ENCODE measurements at regions not wholly inside any gene's neighbourhood (a gene's known extent, or its start where the extent isn't known, plus 50 kb on each side); places are given as distances from the start of the nearest gene placed in this dataset.

DNA sequence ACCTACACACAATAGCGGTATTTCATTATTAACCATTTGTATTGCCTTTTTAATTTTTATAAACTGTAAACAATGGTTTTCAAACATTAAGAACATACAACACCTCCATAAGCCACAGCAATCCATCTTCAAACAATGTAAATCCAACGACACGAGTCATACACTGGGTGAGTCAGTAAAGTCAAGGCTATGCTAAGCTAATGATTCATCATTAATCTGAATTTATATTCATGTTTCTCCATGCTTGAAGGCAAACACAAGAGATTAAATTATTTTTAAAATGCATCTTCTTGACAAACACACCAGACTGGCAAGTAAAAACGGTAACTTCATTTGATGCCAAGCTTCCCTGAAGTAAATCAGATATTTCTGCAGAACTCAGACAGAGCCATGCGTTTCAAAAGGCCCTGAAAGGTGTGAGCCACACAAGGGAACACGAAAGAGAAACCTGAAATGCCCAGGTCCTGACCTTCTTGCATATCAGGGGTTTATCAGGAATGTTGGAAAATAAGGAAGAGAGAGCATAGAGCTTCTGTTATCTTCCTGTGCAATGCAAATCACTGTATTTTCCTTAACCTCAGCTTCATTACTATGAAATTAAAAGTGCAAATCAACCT is 162.5 kb downstream of the ALDH8A1 start:
- Histone ChIP-seq H3K79me2 (ENCODE audit: control insufficient read depth, low read length) (no peaks in the 10 kb centered on the region), H3K36me3 (ENCODE audit: control insufficient read depth, low read length) (no peaks in the 10 kb centered on the region), H3K4me1 (ENCODE audit: control insufficient read depth, low read length) (no peaks in the 10 kb centered on the region), H3F3A (ENCODE audit: control insufficient read depth, insufficient read depth) (no peaks in the 10 kb centered on the region), H3K27me3 (ENCODE audit: control insufficient read depth, low read length) (no peaks in the 10 kb centered on the region), H3K4me3 (ENCODE audit: low read length) (no peak overlapping the region), H4K20me1 (ENCODE audit: control insufficient read depth, insufficient read depth, low read depth, low read length) (no peaks in the 10 kb centered on the region), H3K9me2 (replicated peaks; ENCODE audit: control insufficient read depth, low read length) (no peaks in the 10 kb centered on the region), H3K4me2 (ENCODE audit: low read length) (no peak overlapping the region), H3K27ac (ENCODE audit: low read depth, low read length) (no peak overlapping the region), H3K9me3 (ENCODE audit: control insufficient read depth, insufficient read depth, low read length) (no peaks in the 10 kb centered on the region)
- TF ChIP-seq, protein P1, sequence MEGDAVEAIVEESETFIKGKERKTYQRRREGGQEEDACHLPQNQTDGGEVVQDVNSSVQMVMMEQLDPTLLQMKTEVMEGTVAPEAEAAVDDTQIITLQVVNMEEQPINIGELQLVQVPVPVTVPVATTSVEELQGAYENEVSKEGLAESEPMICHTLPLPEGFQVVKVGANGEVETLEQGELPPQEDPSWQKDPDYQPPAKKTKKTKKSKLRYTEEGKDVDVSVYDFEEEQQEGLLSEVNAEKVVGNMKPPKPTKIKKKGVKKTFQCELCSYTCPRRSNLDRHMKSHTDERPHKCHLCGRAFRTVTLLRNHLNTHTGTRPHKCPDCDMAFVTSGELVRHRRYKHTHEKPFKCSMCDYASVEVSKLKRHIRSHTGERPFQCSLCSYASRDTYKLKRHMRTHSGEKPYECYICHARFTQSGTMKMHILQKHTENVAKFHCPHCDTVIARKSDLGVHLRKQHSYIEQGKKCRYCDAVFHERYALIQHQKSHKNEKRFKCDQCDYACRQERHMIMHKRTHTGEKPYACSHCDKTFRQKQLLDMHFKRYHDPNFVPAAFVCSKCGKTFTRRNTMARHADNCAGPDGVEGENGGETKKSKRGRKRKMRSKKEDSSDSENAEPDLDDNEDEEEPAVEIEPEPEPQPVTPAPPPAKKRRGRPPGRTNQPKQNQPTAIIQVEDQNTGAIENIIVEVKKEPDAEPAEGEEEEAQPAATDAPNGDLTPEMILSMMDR (IDR thresholded peaks at IDR 0.05; ENCODE audit: low read depth, low read length, poor library complexity, severe bottlenecking) = no peak
- TF ChIP-seq EZH2phosphoT487 (IDR thresholded peaks at IDR 0.05; ENCODE audit: borderline replicate concordance, low read length) = no peak

DNA sequence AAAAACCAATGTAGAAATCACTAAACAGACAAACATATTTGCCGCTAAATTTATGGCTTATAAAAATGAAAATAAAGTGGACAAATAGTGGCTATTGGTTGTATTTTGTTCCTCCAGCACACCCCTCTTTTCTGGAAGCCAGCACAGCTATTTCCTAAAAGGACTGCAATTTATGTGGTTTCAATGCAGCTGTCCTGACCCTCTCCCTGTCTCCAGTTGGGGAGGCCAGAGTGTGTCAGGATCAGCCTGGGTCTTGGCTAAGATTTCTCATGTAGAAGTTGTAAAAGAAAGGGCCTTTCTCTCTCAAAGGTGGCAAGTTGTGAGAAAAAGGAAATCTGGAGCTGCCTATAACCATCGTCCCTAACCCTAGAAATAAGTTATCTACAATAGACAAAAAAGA is 165.6 kb downstream of the ALDH8A1 start:
- Histone ChIP-seq H4K20me1 (ENCODE audit: control insufficient read depth, insufficient read depth, low read depth, low read length) (no peaks in the 10 kb centered on the region), H3F3A (ENCODE audit: control insufficient read depth, insufficient read depth) (no peaks in the 10 kb centered on the region), H3K9me2 (replicated peaks; ENCODE audit: control insufficient read depth, low read length) (no peaks in the 10 kb centered on the region), H3K4me2 (ENCODE audit: low read length) (no peak overlapping the region), H3K27ac (ENCODE audit: low read depth, low read length) (no peak overlapping the region), H3K4me1 (ENCODE audit: control insufficient read depth, low read length) (no peaks in the 10 kb centered on the region), H3K9me3 (ENCODE audit: control insufficient read depth, insufficient read depth, low read length) (no peaks in the 10 kb centered on the region), H3K27me3 (ENCODE audit: control insufficient read depth, low read length) (no peaks in the 10 kb centered on the region), H3K36me3 (ENCODE audit: control insufficient read depth, low read length) (no peaks in the 10 kb centered on the region), H3K4me3 (ENCODE audit: low read length) (no peak overlapping the region), H3K79me2 (ENCODE audit: control insufficient read depth, low read length) (no peaks in the 10 kb centered on the region)
- TF ChIP-seq, protein P1 (IDR thresholded peaks at IDR 0.05; ENCODE audit: low read depth, low read length, poor library complexity, severe bottlenecking) = no peak
- no peak for TF ChIP-seq EZH2phosphoT487 (IDR thresholded peaks at IDR 0.05; ENCODE audit: borderline replicate concordance, low read length)

DNA sequence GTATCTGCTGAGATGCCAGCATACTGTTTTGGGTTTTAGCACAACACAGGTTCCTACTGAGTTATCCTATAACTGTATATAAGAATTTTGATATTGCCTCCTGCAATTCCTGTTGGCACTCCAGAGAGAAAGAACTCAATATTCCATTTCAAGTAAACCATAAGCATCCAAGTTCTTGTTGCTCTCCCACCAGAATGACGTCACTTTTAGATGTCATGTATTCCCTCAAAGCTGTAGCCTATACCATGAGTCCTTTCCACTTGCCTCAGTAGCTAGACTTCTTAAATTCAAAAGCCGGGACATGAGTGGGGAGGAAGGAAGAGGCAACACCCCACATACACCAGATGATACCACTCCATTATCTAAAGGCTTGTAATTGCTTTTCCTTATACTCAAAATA is 171.5 kb downstream of the ALDH8A1 start:
- TF ChIP-seq EZH2phosphoT487 (IDR thresholded peaks at IDR 0.05; ENCODE audit: borderline replicate concordance, low read length) = no peak
- TF ChIP-seq, protein P1 (IDR thresholded peaks at IDR 0.05; ENCODE audit: low read depth, low read length, poor library complexity, severe bottlenecking) = no peak
- Histone ChIP-seq H3K9me2 (replicated peaks; ENCODE audit: control insufficient read depth, low read length) (no peaks in the 10 kb centered on the region), H3K27me3 (ENCODE audit: control insufficient read depth, low read length) (no peaks in the 10 kb centered on the region), H3K4me2 (ENCODE audit: low read length) (no peak overlapping the region), H3K4me3 (ENCODE audit: low read length) (no peak overlapping the region), H4K20me1 (ENCODE audit: control insufficient read depth, insufficient read depth, low read depth, low read length) (no peaks in the 10 kb centered on the region), H3K36me3 (ENCODE audit: control insufficient read depth, low read length) (no peaks in the 10 kb centered on the region), H3K27ac (ENCODE audit: low read depth, low read length) (no peak overlapping the region), H3K4me1 (ENCODE audit: control insufficient read depth, low read length) (no peaks in the 10 kb centered on the region), H3K9me3 (ENCODE audit: control insufficient read depth, insufficient read depth, low read length) (no peaks in the 10 kb centered on the region), H3F3A (ENCODE audit: control insufficient read depth, insufficient read depth) (no peaks in the 10 kb centered on the region), H3K79me2 (ENCODE audit: control insufficient read depth, low read length) (no peaks in the 10 kb centered on the region)

Data from DOHH2 (cell line).